ENCODE measurements at regions not wholly inside any gene's neighbourhood (a gene's known extent, or its start where the extent isn't known, plus 50 kb on each side); places are given as distances from the start of the nearest gene placed in this dataset.

GRCh38 chr15:95492388-95493070 is 838.0 kb upstream of the NR2F2 start:
- no peak for DNase-seq (ENCODE audit: low read depth in 3 of 3)

GRCh38 chr15:95494971-95495541 is 835.4 kb upstream of the NR2F2 start:
- no peak for DNase-seq (ENCODE audit: low read depth in 3 of 3)

DNA sequence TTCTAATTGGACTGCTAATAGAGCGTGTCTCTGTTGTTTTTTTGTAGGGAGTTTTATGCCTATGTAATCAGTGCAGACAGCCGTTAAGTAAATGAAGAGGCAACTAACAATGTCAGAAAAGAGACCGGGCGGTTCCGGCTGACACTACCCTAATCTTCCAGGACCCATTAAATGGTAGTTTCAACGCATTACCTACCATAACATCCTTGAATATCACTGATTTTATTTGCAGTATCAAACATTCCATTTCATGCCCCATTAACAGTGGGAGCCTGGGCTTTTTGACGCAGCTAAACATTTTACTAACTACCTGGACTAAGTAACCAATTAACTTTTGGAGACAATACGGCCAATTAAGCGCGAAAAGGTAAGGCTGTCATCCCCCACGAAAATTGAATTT is 832.9 kb upstream of the NR2F2 start:
- DNase-seq (ENCODE audit: low read depth in 3 of 3), result no peak

GRCh38 chr15:95498961-95499360 is 831.5 kb upstream of the NR2F2 start:
- no peak for DNase-seq (ENCODE audit: low read depth in 3 of 3)

- DNase-seq (ENCODE audit: low read depth in 3 of 3), result no peak
Measured at GRCh38 chr15:95499397-95499796, 831.1 kb upstream of the NR2F2 start.

DNA sequence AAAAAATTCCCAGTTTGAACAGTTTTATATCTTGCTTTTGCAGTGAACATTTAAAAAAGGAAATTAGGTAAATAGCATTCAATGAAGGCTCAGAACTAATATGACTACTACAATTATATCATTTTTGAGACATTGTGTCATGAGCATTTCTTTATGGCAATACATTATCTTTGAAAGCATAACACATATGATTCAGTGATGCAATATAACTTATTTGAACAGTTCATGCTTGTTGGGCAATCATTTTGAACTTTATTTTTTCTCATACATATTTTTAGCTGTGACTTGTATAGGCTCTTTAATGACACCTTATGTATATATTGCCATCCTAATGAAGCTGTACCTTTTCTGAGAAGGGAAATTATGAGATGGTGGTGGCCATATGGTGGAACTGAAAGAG is 828.6 kb upstream of the NR2F2 start:
- DNase-seq (ENCODE audit: low read depth in 3 of 3), result no peak

DNA sequence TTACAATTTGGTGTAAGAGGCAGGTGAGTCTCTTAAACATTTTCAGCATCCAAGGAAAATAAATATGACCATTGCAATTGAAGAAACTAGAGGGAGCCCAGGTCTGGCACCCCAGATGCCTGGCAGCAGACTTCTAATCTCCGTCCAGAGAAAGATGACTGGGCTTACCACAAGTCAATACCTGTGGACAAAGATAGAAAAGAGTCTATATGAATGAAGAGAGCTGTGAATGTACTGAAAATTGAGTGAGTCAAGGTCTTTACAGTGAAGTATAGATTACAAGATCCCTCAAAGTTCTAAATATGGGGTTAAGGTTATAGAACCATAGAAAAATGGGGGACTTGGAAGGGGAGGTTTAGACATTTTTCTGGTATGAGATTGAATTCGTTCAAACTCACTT is 827.4 kb upstream of the NR2F2 start:
- DNase-seq (ENCODE audit: low read depth in 3 of 3), result no peak

DNA sequence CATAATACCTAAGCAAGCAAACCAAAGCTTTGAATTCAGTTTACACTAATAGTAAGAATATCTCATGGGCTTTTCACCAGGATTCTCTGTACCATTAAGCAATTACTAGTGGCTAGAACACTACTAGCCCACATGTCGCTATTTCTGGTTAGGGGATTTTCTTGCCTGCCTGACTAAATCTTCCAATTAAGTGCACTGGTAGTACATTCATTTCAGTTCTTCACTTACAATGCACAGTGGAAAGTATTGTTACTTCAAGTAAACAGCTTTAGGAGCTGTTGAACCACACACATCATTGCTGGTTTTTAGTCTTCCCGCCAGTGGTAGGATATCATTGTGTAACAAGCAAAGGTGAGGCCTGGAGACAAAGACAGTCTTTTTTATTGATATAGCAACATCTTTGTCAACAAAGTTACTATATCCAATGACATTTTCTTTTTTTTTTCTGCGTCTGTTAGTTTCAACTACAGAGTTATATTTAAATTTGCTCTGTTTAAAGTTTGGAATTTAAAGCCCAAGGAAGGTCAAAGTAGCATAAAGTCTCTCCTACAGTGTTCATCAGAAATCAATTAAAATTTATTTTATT is 826.8 kb upstream of the NR2F2 start:
- DNase-seq (ENCODE audit: low read depth in 3 of 3), result no peak

GRCh38 chr15:95511671-95512070 is 818.8 kb upstream of the NR2F2 start:
- DNase-seq (ENCODE audit: low read depth in 3 of 3), result no peak

DNA sequence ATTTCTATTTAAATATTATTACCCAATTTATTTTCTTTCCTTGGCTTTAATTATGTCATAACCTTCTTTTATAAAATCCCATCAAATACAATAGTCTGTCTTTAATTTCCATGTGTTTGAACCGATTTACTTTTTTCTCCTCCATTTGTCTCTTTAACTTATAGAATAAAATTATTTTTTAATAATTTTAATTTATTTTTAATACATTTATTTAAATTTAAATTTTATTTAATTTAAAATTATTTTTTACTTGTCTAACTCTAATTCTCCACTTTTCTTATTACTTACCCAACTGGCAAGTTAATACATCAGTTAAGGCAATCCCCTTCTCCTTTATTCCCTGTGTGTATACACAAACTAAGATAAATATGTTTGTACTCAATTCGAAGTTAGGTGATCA is 817.6 kb upstream of the NR2F2 start:
- DNase-seq (ENCODE audit: low read depth in 3 of 3), result no peak

GRCh38 chr15:95519887-95520286 is 810.6 kb upstream of the NR2F2 start:
- no peak for DNase-seq (ENCODE audit: low read depth in 3 of 3)

DNA sequence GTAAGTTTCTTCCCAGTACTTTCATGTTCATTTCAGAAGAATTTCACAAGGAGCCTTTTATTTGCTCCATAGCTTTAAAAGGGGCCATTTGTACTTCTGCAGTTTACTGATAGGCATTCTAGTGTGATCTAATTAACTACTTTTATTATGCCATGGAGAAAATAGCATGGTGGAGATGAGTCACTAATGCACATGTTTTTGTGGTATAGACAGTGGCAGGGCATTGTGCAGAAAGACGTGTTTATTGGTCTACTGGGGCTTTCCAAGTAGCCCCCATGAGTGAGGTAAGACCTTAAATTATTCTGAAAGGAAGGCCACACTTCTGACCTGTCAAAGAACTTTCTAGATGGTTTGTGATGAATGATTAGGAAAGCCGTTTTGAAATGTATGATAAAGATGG is 810.0 kb upstream of the NR2F2 start:
- no peak for DNase-seq (ENCODE audit: low read depth in 3 of 3)

DNA sequence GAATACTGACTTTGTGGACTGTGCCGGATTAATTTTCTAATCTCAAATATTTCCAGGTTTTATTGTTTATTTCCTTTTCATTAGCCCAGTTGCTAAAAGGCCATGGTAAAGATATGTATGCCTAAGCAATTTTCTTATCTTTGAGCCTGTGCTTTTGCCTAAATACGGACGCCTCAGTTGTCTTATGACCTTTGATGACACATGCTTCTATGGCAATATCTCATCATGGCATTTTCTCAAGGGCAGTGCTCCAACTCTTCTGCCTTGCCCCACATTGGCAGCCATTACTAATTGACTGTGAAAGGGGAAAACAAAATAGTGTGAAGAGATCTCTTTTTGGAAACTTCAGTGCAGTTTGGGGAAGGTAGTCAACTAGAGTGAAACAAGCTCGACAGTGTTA is 809.6 kb upstream of the NR2F2 start:
- DNase-seq (ENCODE audit: low read depth in 3 of 3), result no peak

GRCh38 chr15:95522533-95522932 is 808.0 kb upstream of the NR2F2 start:
- no peak for DNase-seq (ENCODE audit: low read depth in 3 of 3)

- no peak for DNase-seq (ENCODE audit: low read depth in 3 of 3)
Measured at GRCh38 chr15:95528920-95529319, 801.6 kb upstream of the NR2F2 start.

- no peak for DNase-seq (ENCODE audit: low read depth in 3 of 3)
Measured at GRCh38 chr15:95536638-95537037, 793.9 kb upstream of the NR2F2 start.

GRCh38 chr15:95538693-95539092 is 791.8 kb upstream of the NR2F2 start:
- DNase-seq (ENCODE audit: low read depth in 3 of 3), result no peak

GRCh38 chr15:95541301-95541700 is 789.2 kb upstream of the NR2F2 start:
- no peak for DNase-seq (ENCODE audit: low read depth in 3 of 3)

GRCh38 chr15:95549168-95549738 is 781.2 kb upstream of the NR2F2 start:
- DNase-seq (ENCODE audit: low read depth in 3 of 3), result no peak

GRCh38 chr15:95550702-95551101 is 779.8 kb upstream of the NR2F2 start:
- DNase-seq (ENCODE audit: low read depth in 3 of 3), result no peak

DNA sequence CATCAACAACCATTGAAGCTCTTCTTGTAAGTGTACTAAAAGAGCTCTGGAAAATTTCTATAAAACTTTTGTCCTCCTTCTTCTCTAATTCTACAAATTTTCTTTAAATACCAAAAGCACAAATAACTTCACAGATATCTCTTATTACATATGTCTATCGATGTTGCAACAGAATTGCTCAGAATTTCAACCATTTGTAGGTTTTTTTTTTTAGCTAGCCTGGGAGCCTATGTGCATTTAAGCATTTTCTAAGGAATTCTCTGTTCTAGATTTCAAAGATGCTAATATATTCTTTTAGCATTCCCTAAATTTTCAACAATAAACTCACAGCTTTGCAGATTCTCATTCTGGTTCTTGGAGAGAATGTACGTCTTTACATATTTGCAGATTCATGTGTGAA is 774.3 kb upstream of the NR2F2 start:
- no peak for DNase-seq (ENCODE audit: low read depth in 3 of 3)

- no peak for DNase-seq (ENCODE audit: low read depth in 3 of 3)
Measured at GRCh38 chr15:95556866-95557225, 773.7 kb upstream of the NR2F2 start.
